A549 (cell line): ENCODE measurements at regions not wholly inside any gene's neighbourhood (a gene's known extent, or its start where the extent isn't known, plus 50 kb on each side); places are given as distances from the start of the nearest gene placed in this dataset.

Source experiments
- ATAC-seq, 2 experiments: fragments of 200-7000 bp in 1 of 2; fragments of >200 bp in 1 of 2; cut with Nextera tagmentation in 1 of 2; cut with Tn5 transposase in 1 of 2; 3 replicates each; pipeline versions ENCODE4 v1.8.0 to v1.9.1; 2018 to 2020; ENCODE audit warnings: mild to moderate bottlenecking in 1 of 2, moderate library complexity in 1 of 2
- CTCF ChIA-PET: fragments of 300-600 bp; sonication (Branson Sonifier 250); formaldehyde crosslinking; extraction: SDS; loops from one replicate; lab custom pipeline; 2021; ENCODE audit warnings: antibody characterized with exemption, inconsistent platforms; lab: Yijun Ruan, JAX
- POLR2A ChIA-PET: fragments of 350-600 bp; formaldehyde crosslinking; extraction: SDS; loops from one replicate; lab custom pipeline; 2021; ENCODE audit warnings: antibody characterized with exemption, inconsistent platforms; lab: Yijun Ruan, JAX
- DNase-seq, 2 experiments: peaks; one replicate each; pipeline versions ENCODE4 v3.0.0 to v3.0.0-alpha.2; 2011 to 2016; ENCODE audit warnings: low read depth in 1 of 2, low spot score in 1 of 2
- FAIRE-seq: peaks from 2 replicates; lab custom pipeline; 2011; peaks lifted over from hg19 to GRCh38; lab: Jason Lieb, UNC
- H3K27ac ChIP-seq, 2 experiments: fragments of >200 bp; sonication (Bioruptor Twin); formaldehyde crosslinking; 3 replicates each; pipeline ENCODE4 v1.5.1; 2016 to 2017
- H3K4me1 ChIP-seq: fragments of >200 bp; sonication (Bioruptor Twin); formaldehyde crosslinking; 3 replicates; pipeline ENCODE4 v1.6.1; 2016
- H3K4me2 ChIP-seq: fragments of >200 bp; sonication (Bioruptor Twin); formaldehyde crosslinking; 3 replicates; pipeline ENCODE4 v1.6.1; 2016
- H3K4me3 ChIP-seq: fragments of >200 bp; sonication (Bioruptor Twin); formaldehyde crosslinking; 3 replicates; pipeline ENCODE4 v1.5.1; 2016
- H3K9me3 ChIP-seq: fragments of >200 bp; sonication (Bioruptor Twin); formaldehyde crosslinking; 3 replicates; pipeline ENCODE4 v1.6.1; 2016
- ATOH8 ChIP-seq: fragments of 250-450 bp; sonication (Bioruptor Pico); IDR thresholded peaks from 2 replicates; pipeline ENCODE4 v1.5.0; 2020; ENCODE audit warnings: low read depth, mild to moderate bottlenecking, moderate library complexity
- BHLHE40 ChIP-seq: IDR thresholded peaks from 2 replicates; pipeline ENCODE4 v1.6.1; 2012; ENCODE audit warnings: low read depth, low read length, inconsistent platforms
- CBX2 ChIP-seq: fragments of 200-600 bp; sonication (generic); IDR thresholded peaks from 2 replicates; pipeline ENCODE4 v1.6.1; 2016; ENCODE audit warnings: low read depth, mild to moderate bottlenecking, borderline replicate concordance
- CHD4 ChIP-seq: fragments of 200-600 bp; sonication (generic); IDR thresholded peaks from 2 replicates; pipeline ENCODE4 v1.6.1; 2016; ENCODE audit warnings: antibody characterized with exemption, mild to moderate bottlenecking, borderline replicate concordance
- FOXS1 ChIP-seq: fragments of 250-450 bp; sonication (Bioruptor Pico); IDR thresholded peaks from 2 replicates; pipeline ENCODE4 v1.5.0; 2020; ENCODE audit warnings: mild to moderate bottlenecking, moderate library complexity
- HOXA7 ChIP-seq: fragments of 250-450 bp; sonication (Bioruptor Pico); IDR thresholded peaks from 2 replicates; pipeline ENCODE4 v1.5.0; 2020; ENCODE audit warnings: mild to moderate bottlenecking, moderate library complexity
- HOXB13 ChIP-seq: fragments of 250-450 bp; sonication (Bioruptor Pico); IDR thresholded peaks from 2 replicates; pipeline ENCODE4 v1.5.0; 2020; ENCODE audit warnings: low read depth, mild to moderate bottlenecking, moderate library complexity
- HOXB5 ChIP-seq: fragments of 250-450 bp; sonication (Bioruptor Pico); IDR thresholded peaks from 2 replicates; pipeline ENCODE4 v1.5.0; 2020; ENCODE audit warnings: mild to moderate bottlenecking, moderate library complexity
- JUN ChIP-seq, 2 experiments: fragments of >200 bp; sonication (Bioruptor Twin); formaldehyde crosslinking; IDR thresholded peaks; 2 replicates in 1 of 2; 3 replicates in 1 of 2; pipeline ENCODE4 v1.6.1; 2016 to 2017
- JUNB ChIP-seq: fragments of >200 bp; sonication (Bioruptor Twin); formaldehyde crosslinking; IDR thresholded peaks from 2 replicates; pipeline ENCODE4 v1.6.1; 2016
- KDM1A ChIP-seq: fragments of 200-600 bp; sonication (generic); IDR thresholded peaks from 2 replicates; pipeline ENCODE4 v1.6.1; 2016; ENCODE audit warnings: low read depth, mild to moderate bottlenecking
- KDM5A ChIP-seq: fragments of 200-600 bp; sonication (generic); IDR thresholded peaks from 2 replicates; pipeline ENCODE4 v1.6.1; 2016; ENCODE audit warnings: antibody characterized with exemption, mild to moderate bottlenecking
- MAZ ChIP-seq: fragments of 150-350 bp; IDR thresholded peaks from 2 replicates; pipeline ENCODE4 v1.6.1; 2014; ENCODE audit warnings: antibody characterized with exemption, low read depth, low read length, borderline replicate concordance
- MYC ChIP-seq: IDR thresholded peaks from 2 replicates; pipeline ENCODE4 v1.6.1; 2012; ENCODE audit warnings: mild to moderate bottlenecking, inconsistent platforms, low read length, improper control_type of control experiment, borderline replicate concordance
- NFE2L2 ChIP-seq: fragments of 150-350 bp; conservative IDR thresholded peaks from 2 replicates; pipeline ENCODE4 v1.6.1; 2014; ENCODE audit warnings: low read length
- PBX3 ChIP-seq: IDR thresholded peaks from 2 replicates; pipeline ENCODE4 v1.6.1; 2012
- RCOR1 ChIP-seq: fragments of 150-350 bp; IDR thresholded peaks from 2 replicates; pipeline ENCODE4 v1.6.1; 2014; ENCODE audit warnings: antibody characterized with exemption, low read length, low read depth
- REST ChIP-seq: fragments of 200-600 bp; sonication (generic); IDR thresholded peaks from 2 replicates; pipeline ENCODE4 v1.6.1; 2016; ENCODE audit warnings: antibody characterized with exemption, mild to moderate bottlenecking, moderate library complexity
- USF2 ChIP-seq: fragments of 450-650 bp; IDR thresholded peaks from 2 replicates; pipeline ENCODE4 v1.6.1; 2014; ENCODE audit warnings: antibody characterized with exemption
- ZFP36 ChIP-seq: fragments of 450-650 bp; IDR thresholded peaks from 2 replicates; pipeline ENCODE4 v1.6.1; 2014; ENCODE audit warnings: borderline replicate concordance; ENCODE audit not compliant: partially characterized antibody
- ZNF302 ChIP-seq: fragments of 250-450 bp; sonication (Bioruptor Pico); IDR thresholded peaks from 2 replicates; pipeline ENCODE4 v1.9.0; 2021; ENCODE audit warnings: inconsistent platforms, mild to moderate bottlenecking, moderate library complexity
- ZSCAN20 ChIP-seq: fragments of 250-450 bp; sonication (Bioruptor Pico); IDR thresholded peaks from 2 replicates; pipeline ENCODE4 v1.8.0; 2022; ENCODE audit warnings: mild to moderate bottlenecking, moderate library complexity
- WGBS: methylation state at CpG from one replicate; pipeline ENCODE4 v1.1.6; 2017; ENCODE audit errors: missing lambda C conversion rate; 5-methylcytosine and 5-hydroxymethylcytosine counted together

GRCh38 chr11:69424748-69425147 lies 56.7 kb upstream of the LINC01488 start:
- 0 out of 2 replicates have a peak, but pooled peaks have one; percentile 51 for TF ChIP-seq CHD4
- 0 out of 2 replicates have a peak, but pooled peaks have one; percentile 61 for TF ChIP-seq RCOR1
- peak; percentile 90 for TF ChIP-seq KDM1A
- no peak for TF ChIP-seq KDM5A

GRCh38 chr11:69425444-69425843 lies 56.0 kb upstream of the LINC01488 start:
- 90% methylated on average over 7 of the region's 7 CpGs for whole genome bisulfite sequencing
- no peak for TF ChIP-seq JUN (IDR thresholded peaks at IDR 0.05)
- TF ChIP-seq USF2 = peak; percentile 47; the same call in 1 of the 2 replicates
- POLR2A ChIA-PET = no interaction called here

More at GRCh38 chr11:69424748-69425147, 56.7 kb upstream of the LINC01488 start:
- ATAC-seq (no peak), FAIRE-seq (no peak), DNase-seq (no peak)
- WGBS = 60% methylated on average over 3 of the region's 3 CpGs
- CTCF ChIA-PET = no interaction called here
- H3K27ac ChIP-seq = no peak overlapping the region
- peaks cover 13% of the 10 kb centered on the region; the same call in 2 of the 3 replicates for H3K9me3 ChIP-seq
- H3K4me3 ChIP-seq = no peak overlapping the region
- H3K4me1 ChIP-seq = peaks cover 23% of the 10 kb centered on the region
- H3K4me2 ChIP-seq = no peak overlapping the region
- POLR2A ChIA-PET = no interaction called here

GRCh38 chr11:69425895-69426544 lies 55.4 kb upstream of the LINC01488 start:
- Histone ChIP-seq H3K4me3 (no peak overlapping the region), H3K9me3 (peaks cover 13% of the 10 kb centered on the region; the same call in 2 of the 3 replicates), H3K27ac (no peak overlapping the region), H3K4me2 (no peak overlapping the region), H3K4me1 (peaks cover 19% of the 10 kb centered on the region)
- ChIA-PET POLR2A (no interaction called here), CTCF (interaction anchor here (0.6 to 1.6 kb wide), 2 partner anchors 9 to 11 kb away, joined by 3 read pairs; no protein-coding TSS in a partner anchor)
- FAIRE-seq = no peak
- no peak for ATAC-seq
- WGBS = 92% methylated on average over 22 of the region's 22 CpGs
- TF ChIP-seq REST (no peak), HOXB13 (no peak), ZSCAN20 (CRISPR knock-in tag) (no peak), ZFP36 (no peak), BHLHE40 (no peak)
- TF ChIP-seq, all 56 proteins: peak for 0
- DNase-seq = no peak

More at GRCh38 chr11:69425444-69425843, 56.0 kb upstream of the LINC01488 start:
- CTCF ChIA-PET = interaction anchor here (0.6 to 1.6 kb wide), 3 partner anchors 9 to 71 kb away, joined by 3 read pairs; no protein-coding TSS in a partner anchor
- H3K9me3 ChIP-seq = peaks cover 13% of the 10 kb centered on the region; the same call in 2 of the 3 replicates
- ATAC-seq (no peak), DNase-seq (no peak), FAIRE-seq (no peak)
- no peak overlapping the region for H3K4me2 ChIP-seq
- no peak overlapping the region for H3K4me3 ChIP-seq
- H3K4me1 ChIP-seq = peaks cover 19% of the 10 kb centered on the region
- H3K27ac ChIP-seq = no peak overlapping the region

- peak overlapping the region in 1 of 2 experiments; percentile 64; a peak in 3 of 6 replicates for H3K27ac ChIP-seq
- no peak overlapping the region for H3K4me3 ChIP-seq
- CTCF ChIA-PET = interaction anchor here (0.6 to 1.4 kb wide), 2 partner anchors 17 to 172 kb away, joined by 3 read pairs; no protein-coding TSS in a partner anchor
- WGBS = 58% methylated on average over 6 of the region's 6 CpGs
- no peak overlapping the region for H3K4me2 ChIP-seq
- FAIRE-seq = no peak
- POLR2A ChIA-PET = no interaction called here
- ATAC-seq = peak in 1 of 2 experiments; percentile 20; a peak in 1 of 6 replicates
- peaks cover 14% of the 10 kb centered on the region for H3K4me1 ChIP-seq
- no peak for DNase-seq
- peaks cover 13% of the 10 kb centered on the region; the same call in 2 of the 3 replicates for H3K9me3 ChIP-seq
- no peak for TF ChIP-seq MYC
- no peak for TF ChIP-seq HOXB5 (CRISPR knock-in tag)
- TF ChIP-seq PBX3 = no peak
- no peak for TF ChIP-seq HOXA7
- TF ChIP-seq RCOR1 = no peak
- TF ChIP-seq BHLHE40 = no peak
- TF ChIP-seq CBX2 = no peak
- no peak for TF ChIP-seq JUN (IDR thresholded peaks at IDR 0.05)
- no peak for TF ChIP-seq ZNF302 (CRISPR knock-in tag)
- TF ChIP-seq ZSCAN20 (CRISPR knock-in tag) = no peak
- no peak for TF ChIP-seq MAZ
- no peak for TF ChIP-seq ATOH8
- no peak for TF ChIP-seq JUNB
- no peak for TF ChIP-seq KDM1A
- no peak for TF ChIP-seq FOXS1
- TF ChIP-seq CHD4 = no peak
- TF ChIP-seq NFE2L2 = no peak
Measured at GRCh38 chr11:69427337-69427736, 54.1 kb upstream of the LINC01488 start.
